Natural killer cell (primary cell): ENCODE measurements at regions not wholly inside any gene's neighbourhood (a gene's known extent, or its start where the extent isn't known, plus 50 kb on each side); places are given as distances from the start of the nearest gene placed in this dataset.

Experiments
- ATAC-seq, 3 donors: fragments of 150-1000 bp in 2 of 3; fragments of 200-7000 bp in 1 of 3; cut with Tn5 transposase; 1 replicate in 1 of 3; 2 replicates in 2 of 3; pipeline ENCODE4 v1.10.0; 2021; ENCODE audit warnings: mild to moderate bottlenecking in 2 of 3, moderate library complexity in 2 of 3
- DNase-seq, 2 donors: peaks; one replicate each; pipeline versions ENCODE4 v3.0.0 to v3.0.0-alpha.2; 2013 to 2021; ENCODE audit warnings: mixed read lengths in 1 of 2
- H3K27ac ChIP-seq: one replicate; pipeline ENCODE4 v1.5.1; 2013; ENCODE audit warnings: mild to moderate bottlenecking, low read length
- H3K27me3 ChIP-seq: one replicate; pipeline ENCODE4 v1.6.1; 2013; ENCODE audit warnings: low read length; ENCODE audit not compliant: control insufficient read depth, insufficient read depth
- H3K36me3 ChIP-seq: one replicate; pipeline ENCODE4 v1.6.1; 2013; ENCODE audit warnings: low read length; ENCODE audit not compliant: control insufficient read depth, insufficient read depth
- H3K4me1 ChIP-seq: one replicate; pipeline ENCODE4 v1.6.1; 2013; ENCODE audit warnings: low read length; ENCODE audit not compliant: control insufficient read depth, insufficient read depth
- H3K4me3 ChIP-seq: one replicate; pipeline ENCODE4 v1.5.1; 2013; ENCODE audit warnings: low read length
- H3K9me3 ChIP-seq: one replicate; pipeline ENCODE4 v1.6.1; 2013; ENCODE audit warnings: low read length; ENCODE audit not compliant: control insufficient read depth, insufficient read depth
- H3K27ac Mint-ChIP-seq, 2 donors: one replicate each; pipeline ENCODE4 v1.8.0; 2022; ENCODE audit warnings: mild to moderate bottlenecking in 2 of 2, mixed read lengths in 2 of 2, moderate library complexity in 1 of 2
- H3K27me3 Mint-ChIP-seq, 2 donors: one replicate each; pipeline ENCODE4 v1.8.0; 2022; ENCODE audit warnings: low read depth in 2 of 2, mixed read lengths in 2 of 2
- H3K36me3 Mint-ChIP-seq: one replicate; pipeline ENCODE4 v1.8.0; 2022; ENCODE audit warnings: mixed read lengths
- H3K4me1 Mint-ChIP-seq, 2 donors: one replicate each; pipeline ENCODE4 v1.8.0; 2022; ENCODE audit warnings: mixed read lengths in 2 of 2
- H3K4me3 Mint-ChIP-seq: one replicate; pipeline ENCODE4 v1.8.0; 2022; ENCODE audit warnings: mild to moderate bottlenecking, moderate library complexity, mixed read lengths
- H3K9me3 Mint-ChIP-seq, 2 donors: one replicate each; pipeline ENCODE4 v1.8.0; 2022; ENCODE audit warnings: mixed read lengths in 2 of 2
- CTCF ChIP-seq: fragments of 200-600 bp; IDR thresholded peaks from one replicate; pipeline ENCODE4 v1.8.0; 2022; ENCODE audit warnings: antibody characterized with exemption
- WGBS: methylation state at CpG from one replicate; pipeline ENCODE4 v1.1.7; 2013; ENCODE audit warnings: missing lambda C conversion rate; ENCODE audit not compliant: insufficient coverage; 5-methylcytosine and 5-hydroxymethylcytosine counted together
- intact Hi-C: fragments of 100-400 bp; cut with micrococcal nuclease; formaldehyde crosslinking; loops from one replicate; pipeline ENCODE4 v1.14.2; 2022

GRCh38 chr13:29969286-29969685, 118.9 kb upstream of the UBL3 start:
- intact Hi-C loops, result no loop called here
- DNase-seq, result no peak

DNA sequence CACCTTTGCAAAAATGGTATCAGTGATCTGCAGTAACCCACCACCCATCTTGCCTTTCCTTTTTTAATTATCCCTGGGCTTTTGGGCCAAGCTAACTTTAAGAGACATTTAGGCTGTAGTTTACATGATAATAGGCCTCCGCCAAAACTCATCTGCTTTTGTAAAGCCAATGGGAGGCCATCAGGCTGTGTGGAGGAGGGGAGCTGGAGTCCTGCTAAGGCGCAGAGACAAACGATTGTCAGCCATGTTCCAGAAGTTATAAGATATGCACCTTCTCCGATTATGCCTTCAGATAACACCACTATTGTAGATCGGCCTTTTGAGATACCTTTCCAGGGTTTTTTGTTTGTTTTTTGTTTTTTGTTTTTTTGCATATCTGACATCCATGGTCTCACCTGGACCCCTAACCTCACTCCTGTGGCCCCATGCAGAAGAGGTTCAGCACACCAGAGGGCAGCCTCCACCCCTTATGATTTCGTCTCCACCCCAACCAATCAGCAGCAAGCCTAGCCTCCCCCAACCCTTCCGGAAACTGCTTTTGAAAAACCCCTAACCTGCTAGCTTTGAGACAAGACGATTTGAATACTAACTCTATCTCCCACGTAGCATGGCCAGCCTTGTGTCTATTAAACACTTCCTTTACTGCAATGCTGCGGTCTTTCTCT, 113.9 kb upstream of the UBL3 start:
- no peak for TF ChIP-seq CTCF
- H3K9me3 Mint-ChIP-seq, result peaks cover 0 to 3% of the 10 kb centered on the region in 2 donors
- H3K36me3 Mint-ChIP-seq, result no peaks in the 10 kb centered on the region
- no peak for DNase-seq
- Histone ChIP-seq H3K4me3 (no peak overlapping the region), H3K36me3 (no peaks in the 10 kb centered on the region), H3K4me1 (no peaks in the 10 kb centered on the region), H3K27ac (no peak overlapping the region), H3K9me3 (no peaks in the 10 kb centered on the region), H3K27me3 (no peaks in the 10 kb centered on the region)
- H3K27ac Mint-ChIP-seq, result no peak overlapping the region
- H3K4me1 Mint-ChIP-seq, result no peaks in the 10 kb centered on the region
- WGBS, result 91% methylated on average over 9 of the region's 10 CpGs
- ATAC-seq, result no peak
- intact Hi-C loops, result no loop called here
- H3K4me3 Mint-ChIP-seq, result no peak overlapping the region
- H3K27me3 Mint-ChIP-seq, result peaks cover 0 to 13% of the 10 kb centered on the region in 2 donors

More at GRCh38 chr13:29969286-29969685, 118.9 kb upstream of the UBL3 start:
- Histone ChIP-seq H3K4me3 (no peak overlapping the region), H3K36me3 (no peaks in the 10 kb centered on the region), H3K27ac (no peak overlapping the region), H3K27me3 (no peaks in the 10 kb centered on the region), H3K4me1 (no peaks in the 10 kb centered on the region), H3K9me3 (no peaks in the 10 kb centered on the region)
- H3K9me3 Mint-ChIP-seq, result peaks cover 0 to 3% of the 10 kb centered on the region in 2 donors
- no peak overlapping the region for H3K4me3 Mint-ChIP-seq
- ATAC-seq, result no peak
- H3K36me3 Mint-ChIP-seq, result no peaks in the 10 kb centered on the region
- no peak for TF ChIP-seq CTCF
- no peak overlapping the region for H3K27ac Mint-ChIP-seq
- H3K4me1 Mint-ChIP-seq, result no peaks in the 10 kb centered on the region
- H3K27me3 Mint-ChIP-seq, result peaks cover 0 to 11% of the 10 kb centered on the region in 2 donors
- 84% methylated on average over 5 of the region's 5 CpGs for WGBS

DNA sequence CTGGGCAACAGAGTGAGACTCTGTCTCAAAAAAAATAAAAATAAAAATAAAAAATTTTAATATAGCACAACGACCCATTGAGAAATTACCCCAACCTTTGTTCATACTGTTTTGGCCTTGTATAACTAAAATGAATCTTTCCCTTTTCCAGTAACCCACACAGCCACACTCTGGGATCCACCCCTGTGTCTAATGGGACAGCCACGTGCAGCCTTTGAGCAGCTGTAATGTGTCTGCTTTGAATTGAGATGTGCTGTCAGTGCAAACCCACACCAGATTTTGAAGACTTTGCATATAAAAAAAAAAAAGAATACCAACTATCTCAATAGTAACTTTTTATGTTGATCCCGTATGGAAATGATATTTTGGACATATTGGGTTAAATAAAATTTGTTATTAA, 112.7 kb upstream of the UBL3 start:
- ATAC-seq (no peak), DNase-seq (no peak)
- intact Hi-C loops, result no loop called here
- Mint-ChIP-seq H3K27me3 (peaks cover 4 to 13% of the 10 kb centered on the region in 2 donors), H3K9me3 (peaks cover 0 to 2% of the 10 kb centered on the region in 2 donors), H3K4me1 (no peaks in the 10 kb centered on the region), H3K4me3 (no peak overlapping the region), H3K27ac (no peak overlapping the region), H3K36me3 (no peaks in the 10 kb centered on the region)
- H3K4me1 ChIP-seq, result no peaks in the 10 kb centered on the region
- no peak overlapping the region for H3K4me3 ChIP-seq
- no peak overlapping the region for H3K27ac ChIP-seq
- WGBS, result 86% methylated on average over 1 of the region's 3 CpGs
- no peaks in the 10 kb centered on the region for H3K36me3 ChIP-seq
- H3K9me3 ChIP-seq, result no peaks in the 10 kb centered on the region
- no peaks in the 10 kb centered on the region for H3K27me3 ChIP-seq
- no peak for TF ChIP-seq CTCF

- Mint-ChIP-seq H3K9me3 (no peaks in the 10 kb centered on the region), H3K27ac (no peak overlapping the region), H3K4me1 (no peaks in the 10 kb centered on the region), H3K36me3 (no peaks in the 10 kb centered on the region), H3K27me3 (peaks cover 12 to 15% of the 10 kb centered on the region in 2 donors), H3K4me3 (no peak overlapping the region)
- Histone ChIP-seq H3K9me3 (no peaks in the 10 kb centered on the region), H3K4me1 (no peaks in the 10 kb centered on the region), H3K4me3 (no peak overlapping the region), H3K36me3 (no peaks in the 10 kb centered on the region), H3K27me3 (no peaks in the 10 kb centered on the region), H3K27ac (no peak overlapping the region)
- no peak for TF ChIP-seq CTCF
- intact Hi-C loops, result no loop called here
- DNase-seq (no peak), ATAC-seq (no peak)
- 83% methylated on average over 14 of the region's 14 CpGs for WGBS
Measured at GRCh38 chr13:29961036-29961670, 110.7 kb upstream of the UBL3 start.
